ENCODE measurements at regions not wholly inside any gene's neighbourhood (a gene's known extent, or its start where the extent isn't known, plus 50 kb on each side); places are given as distances from the start of the nearest gene placed in this dataset.
A peak's percentile ranks its signal among the peaks of the same experiment; 100 is the strongest.

DNA sequence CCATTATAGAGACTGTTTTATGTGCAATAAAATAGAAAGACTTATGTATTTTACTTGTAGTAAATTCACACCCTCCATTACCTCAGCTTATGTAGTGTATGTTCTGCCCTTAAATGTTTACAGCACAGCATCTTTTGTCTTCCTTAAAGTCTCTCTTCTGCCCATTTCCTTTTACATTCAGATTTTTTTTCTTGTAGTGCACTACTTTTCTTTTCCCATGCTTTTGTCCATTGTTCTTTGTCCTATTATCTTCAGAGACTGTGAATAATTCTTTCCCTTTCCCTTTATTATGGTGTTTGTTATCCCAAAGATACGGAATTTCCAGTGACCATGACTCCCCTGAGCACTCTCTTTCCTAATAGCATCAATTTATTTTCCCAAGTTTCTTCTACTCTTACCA, 66.1 kb upstream of the TYRP1 start:
- ATAC-seq (no peak), DNase-seq (no peak)
- Histone ChIP-seq H3K27me3 (no peaks in the 10 kb centered on the region), H3K4me1 (no peaks in the 10 kb centered on the region), H3K36me3 (no peaks in the 10 kb centered on the region), H3K27ac (no peak overlapping the region), H3K4me3 (no peak overlapping the region), H3K9me3 (no peaks in the 10 kb centered on the region)
- TF ChIP-seq, protein P1, sequence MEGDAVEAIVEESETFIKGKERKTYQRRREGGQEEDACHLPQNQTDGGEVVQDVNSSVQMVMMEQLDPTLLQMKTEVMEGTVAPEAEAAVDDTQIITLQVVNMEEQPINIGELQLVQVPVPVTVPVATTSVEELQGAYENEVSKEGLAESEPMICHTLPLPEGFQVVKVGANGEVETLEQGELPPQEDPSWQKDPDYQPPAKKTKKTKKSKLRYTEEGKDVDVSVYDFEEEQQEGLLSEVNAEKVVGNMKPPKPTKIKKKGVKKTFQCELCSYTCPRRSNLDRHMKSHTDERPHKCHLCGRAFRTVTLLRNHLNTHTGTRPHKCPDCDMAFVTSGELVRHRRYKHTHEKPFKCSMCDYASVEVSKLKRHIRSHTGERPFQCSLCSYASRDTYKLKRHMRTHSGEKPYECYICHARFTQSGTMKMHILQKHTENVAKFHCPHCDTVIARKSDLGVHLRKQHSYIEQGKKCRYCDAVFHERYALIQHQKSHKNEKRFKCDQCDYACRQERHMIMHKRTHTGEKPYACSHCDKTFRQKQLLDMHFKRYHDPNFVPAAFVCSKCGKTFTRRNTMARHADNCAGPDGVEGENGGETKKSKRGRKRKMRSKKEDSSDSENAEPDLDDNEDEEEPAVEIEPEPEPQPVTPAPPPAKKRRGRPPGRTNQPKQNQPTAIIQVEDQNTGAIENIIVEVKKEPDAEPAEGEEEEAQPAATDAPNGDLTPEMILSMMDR (IDR thresholded peaks at IDR 0.05): no peak
- intact Hi-C loops (cut with DNase I): no loop called here

DNA sequence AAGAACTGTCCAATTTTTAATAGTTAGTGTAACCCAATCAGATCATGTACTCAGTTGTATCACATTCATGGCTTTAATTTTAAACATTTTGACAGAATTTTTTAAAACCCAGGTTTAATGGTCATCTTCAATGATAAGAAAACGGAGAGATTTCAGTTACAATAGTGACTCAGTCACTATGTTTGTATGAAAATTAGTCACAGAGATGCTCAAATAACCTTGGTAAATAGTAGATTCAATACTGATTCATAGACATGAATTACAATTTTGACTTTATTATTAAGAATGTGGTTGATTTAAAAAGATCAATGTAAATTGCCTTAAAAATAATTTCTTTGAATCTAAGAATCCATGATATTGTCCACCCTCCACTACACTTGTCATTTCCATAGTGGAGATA, 64.6 kb upstream of the TYRP1 start:
- TF ChIP-seq, protein P1 (IDR thresholded peaks at IDR 0.05): no peak
- Histone ChIP-seq H3K4me1 (no peaks in the 10 kb centered on the region), H3K36me3 (no peaks in the 10 kb centered on the region), H3K4me3 (no peak overlapping the region), H3K27me3 (no peaks in the 10 kb centered on the region), H3K27ac (no peak overlapping the region), H3K9me3 (no peaks in the 10 kb centered on the region)
- no peak for ATAC-seq
- no peak for DNase-seq
- intact Hi-C loops (cut with DNase I): no loop called here

DNA sequence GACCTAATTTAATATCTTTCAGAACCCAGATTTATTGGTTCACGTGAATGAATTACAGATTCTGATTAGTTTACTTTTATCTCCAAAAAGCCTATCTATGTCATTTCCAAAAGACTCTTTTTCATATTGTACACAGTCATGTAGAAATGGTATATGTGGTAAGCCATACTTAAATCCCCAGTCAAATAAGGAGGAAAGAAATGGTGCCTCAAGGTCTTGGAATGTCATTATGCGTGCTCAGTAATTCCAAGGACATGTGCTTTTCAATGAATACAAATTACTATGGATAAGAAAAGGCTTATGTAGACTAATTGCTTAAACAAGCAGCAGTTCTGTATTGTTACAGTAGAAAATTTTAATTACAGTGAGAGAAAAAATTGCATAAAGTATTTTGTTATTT, 64.1 kb upstream of the TYRP1 start:
- intact Hi-C loops (cut with DNase I): no loop called here
- Histone ChIP-seq H3K9me3 (no peaks in the 10 kb centered on the region), H3K4me1 (no peaks in the 10 kb centered on the region), H3K27ac (no peak overlapping the region), H3K36me3 (no peaks in the 10 kb centered on the region), H3K27me3 (no peaks in the 10 kb centered on the region), H3K4me3 (no peak overlapping the region)
- no peak for DNase-seq
- TF ChIP-seq, protein P1 (IDR thresholded peaks at IDR 0.05): no peak
- ATAC-seq: no peak

DNA sequence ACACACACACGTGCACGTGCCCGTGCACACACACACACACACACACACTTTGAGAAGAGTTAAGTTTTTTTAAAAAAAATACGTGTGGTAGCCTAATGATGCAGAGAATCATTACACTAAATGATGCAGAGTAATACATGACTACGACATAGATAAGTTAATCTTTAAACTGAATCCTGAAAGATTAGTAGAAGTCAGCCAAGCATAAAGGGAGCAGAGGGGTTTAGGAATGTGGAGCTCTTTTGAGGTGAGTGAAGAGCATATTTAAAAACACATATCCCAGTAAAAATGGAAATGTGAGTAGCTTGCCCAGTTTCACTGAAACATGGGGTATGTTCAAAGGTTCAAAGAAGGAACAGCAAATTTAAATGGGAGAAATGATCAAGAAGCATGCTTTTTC, 61.3 kb upstream of the TYRP1 start:
- Histone ChIP-seq H3K4me3 (no peak overlapping the region), H3K9me3 (no peaks in the 10 kb centered on the region), H3K36me3 (no peaks in the 10 kb centered on the region), H3K27me3 (no peaks in the 10 kb centered on the region), H3K4me1 (no peaks in the 10 kb centered on the region), H3K27ac (no peak overlapping the region)
- TF ChIP-seq, protein P1 (IDR thresholded peaks at IDR 0.05): no peak
- ATAC-seq (no peak), DNase-seq (no peak)
- intact Hi-C loops (cut with DNase I): no loop called here

DNA sequence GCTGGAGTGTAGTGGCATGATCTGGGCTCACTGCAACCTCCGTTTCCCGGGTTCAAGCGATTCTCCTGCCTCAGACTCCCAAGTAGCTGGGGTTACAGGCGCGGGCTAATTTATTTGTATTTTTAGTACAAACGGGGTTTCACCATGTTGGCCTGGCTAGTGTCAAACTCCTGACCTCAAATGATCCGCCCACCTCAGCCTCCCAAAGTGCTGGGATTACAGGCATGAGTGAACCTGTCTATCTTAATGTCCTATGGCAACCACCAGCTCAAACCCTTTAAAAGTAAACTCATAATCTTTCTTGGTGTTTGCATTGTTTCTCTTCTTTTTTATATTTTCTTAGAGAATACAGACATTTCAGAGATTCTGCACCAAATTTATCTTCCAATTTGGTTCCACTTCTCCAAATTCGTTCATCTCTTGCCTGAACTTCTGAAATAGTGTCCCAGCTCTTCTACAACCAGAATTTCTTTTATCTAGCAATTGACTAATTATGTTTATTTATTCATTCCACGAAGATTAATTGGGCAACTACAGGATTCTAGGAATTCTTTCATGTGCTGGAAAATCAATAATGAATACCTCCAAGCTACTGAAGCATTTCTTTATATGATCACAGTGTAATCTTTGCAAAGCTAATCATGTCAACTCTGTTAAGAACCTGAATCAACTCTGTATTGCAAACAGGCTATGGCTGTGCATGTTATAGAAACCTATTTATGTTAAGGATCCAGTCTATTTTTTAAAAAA, 60.0 kb upstream of the TYRP1 start:
- Histone ChIP-seq H3K9me3 (no peaks in the 10 kb centered on the region), H3K27ac (no peak overlapping the region), H3K4me3 (no peak overlapping the region), H3K4me1 (no peaks in the 10 kb centered on the region), H3K36me3 (no peaks in the 10 kb centered on the region), H3K27me3 (no peaks in the 10 kb centered on the region)
- DNase-seq (peak in 1 of 4 donors; percentile 15), ATAC-seq (no peak)
- TF ChIP-seq, protein P1 (IDR thresholded peaks at IDR 0.05): no peak
- intact Hi-C loops (cut with DNase I): no loop called here

Data from left lung (tissue), 4 donors.